ENCODE measurements at regions not wholly inside any gene's neighbourhood (a gene's known extent, or its start where the extent isn't known, plus 50 kb on each side); places are given as distances from the start of the nearest gene placed in this dataset.

DNA sequence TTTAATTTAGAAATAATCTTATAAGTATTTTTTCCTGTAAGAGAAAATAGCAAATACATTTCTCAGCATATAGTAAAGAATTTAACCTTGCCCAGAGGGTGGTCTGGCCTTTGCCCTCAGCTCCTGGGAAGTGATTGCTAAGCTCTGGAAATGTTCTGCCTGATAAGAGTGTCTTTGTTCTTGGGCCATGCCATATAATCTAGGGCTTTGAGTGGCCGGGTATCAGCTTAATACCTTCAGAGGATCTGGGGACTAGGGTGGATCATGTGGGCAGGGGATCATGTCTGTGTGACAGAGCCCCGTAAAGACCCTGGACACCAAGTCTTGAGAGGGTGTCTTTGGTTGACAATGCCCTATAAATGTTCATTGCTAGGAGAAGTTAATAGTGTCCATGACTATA lies 1032.4 kb upstream of the MIR17HG start:
- no peak for DNase-seq (ENCODE audit: low read depth, low spot score)
- H3K4me3 ChIP-seq (ENCODE audit: low read depth, low read length) = no peak overlapping the region
- no peaks in the 10 kb centered on the region for H3K9me3 ChIP-seq (ENCODE audit: control insufficient read depth, insufficient read depth, low read length)
- ChIA-PET CTCF (no interaction called here), POLR2A (no interaction called here)
- H3K27ac ChIP-seq (ENCODE audit: low read depth, low read length) = no peak overlapping the region
- TF ChIP-seq CTCF (IDR thresholded peaks at IDR 0.05; ENCODE audit: low read depth, low read length) = no peak
- no peaks in the 10 kb centered on the region for H3K27me3 ChIP-seq (ENCODE audit: control insufficient read depth, insufficient read depth, low read length)

DNA sequence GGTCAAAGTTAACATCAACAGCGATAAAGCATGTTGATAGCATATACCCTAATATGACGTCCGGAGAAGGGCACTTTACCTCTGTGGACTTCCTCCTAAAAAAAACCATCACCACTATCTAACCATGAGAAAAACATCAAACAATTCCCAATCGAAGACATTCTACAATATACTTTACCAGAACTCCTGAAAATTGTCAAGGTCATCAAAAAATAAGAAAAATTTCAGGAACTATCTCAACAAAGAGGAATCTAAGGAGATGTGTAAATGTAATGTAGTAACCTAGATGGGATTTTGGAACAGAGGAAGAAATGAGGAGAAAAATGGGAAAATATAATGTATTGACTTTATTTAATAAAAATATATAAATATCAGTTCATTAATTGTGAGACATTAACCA lies 1026.8 kb upstream of the MIR17HG start:
- ChIA-PET CTCF (no interaction called here), POLR2A (no interaction called here)
- DNase-seq (ENCODE audit: low read depth, low spot score) = no peak
- no peak for TF ChIP-seq CTCF (IDR thresholded peaks at IDR 0.05; ENCODE audit: low read depth, low read length)
- Histone ChIP-seq H3K9me3 (ENCODE audit: control insufficient read depth, insufficient read depth, low read length) (no peaks in the 10 kb centered on the region), H3K27me3 (ENCODE audit: control insufficient read depth, insufficient read depth, low read length) (no peaks in the 10 kb centered on the region), H3K27ac (ENCODE audit: low read depth, low read length) (no peak overlapping the region), H3K4me3 (ENCODE audit: low read depth, low read length) (no peak overlapping the region)

DNA sequence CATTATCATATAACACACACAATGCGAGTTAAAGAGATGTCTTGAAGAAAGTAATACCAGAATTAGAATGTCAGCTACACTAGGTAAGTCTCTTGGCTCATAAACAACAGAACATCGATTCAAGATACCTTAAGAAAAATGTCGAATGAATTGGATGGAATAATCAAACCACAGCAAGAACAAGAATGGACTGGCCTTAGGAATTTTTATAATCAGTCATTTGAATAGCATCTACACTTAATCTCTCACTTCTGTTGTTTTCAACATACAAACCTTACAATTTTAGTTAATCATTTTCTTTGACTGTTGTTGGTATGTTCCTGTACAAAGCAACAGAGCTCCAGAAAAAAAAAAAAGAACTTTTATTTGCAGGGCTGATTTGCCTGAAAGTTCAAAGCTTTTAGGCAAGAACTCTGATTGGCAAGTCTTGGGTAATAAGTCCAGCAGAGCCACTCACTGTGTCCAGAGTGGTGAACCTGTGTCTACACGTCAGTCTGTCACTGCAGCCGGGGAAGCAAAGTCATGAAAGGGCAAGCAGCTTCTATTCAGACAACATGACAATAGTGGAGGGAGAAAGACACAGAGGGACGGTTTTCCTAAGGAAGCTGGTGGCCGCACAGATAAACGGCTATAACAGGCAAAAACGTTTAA lies 1026.1 kb upstream of the MIR17HG start:
- no peak for DNase-seq (ENCODE audit: low read depth, low spot score)
- Histone ChIP-seq H3K27me3 (ENCODE audit: control insufficient read depth, insufficient read depth, low read length) (no peaks in the 10 kb centered on the region), H3K27ac (ENCODE audit: low read depth, low read length) (no peak overlapping the region), H3K4me3 (ENCODE audit: low read depth, low read length) (no peak overlapping the region), H3K9me3 (ENCODE audit: control insufficient read depth, insufficient read depth, low read length) (no peaks in the 10 kb centered on the region)
- no peak for TF ChIP-seq CTCF (IDR thresholded peaks at IDR 0.05; ENCODE audit: low read depth, low read length)
- ChIA-PET POLR2A (no interaction called here), CTCF (no interaction called here)

DNA sequence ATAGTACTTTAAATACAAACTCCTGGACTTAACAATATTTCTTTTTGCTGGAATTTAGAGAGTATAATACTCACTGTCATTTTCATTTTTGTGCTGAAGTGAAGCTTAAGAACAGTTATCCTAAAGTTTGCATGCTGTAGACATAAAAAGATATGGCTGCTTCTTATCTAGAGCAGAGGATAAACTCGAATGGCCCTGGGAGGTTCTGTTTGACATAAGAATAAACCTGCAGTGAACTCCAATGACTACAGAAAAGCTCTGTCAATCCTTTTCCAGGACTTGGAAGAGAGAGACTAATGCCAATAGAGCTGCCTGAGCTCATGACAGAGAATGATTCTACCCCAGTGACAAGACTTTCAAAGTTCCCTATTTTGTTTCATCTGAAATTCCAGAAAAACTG lies 1017.8 kb upstream of the MIR17HG start:
- POLR2A ChIA-PET = no interaction called here
- H3K9me3 ChIP-seq (ENCODE audit: control insufficient read depth, insufficient read depth, low read length) = no peaks in the 10 kb centered on the region
- CTCF ChIA-PET = no interaction called here

GRCh38 chr13:90331974-90332373 lies 1015.5 kb upstream of the MIR17HG start:
- Histone ChIP-seq H3K27me3 (ENCODE audit: control insufficient read depth, insufficient read depth, low read length) (no peaks in the 10 kb centered on the region), H3K4me3 (ENCODE audit: low read depth, low read length) (no peak overlapping the region), H3K9me3 (ENCODE audit: control insufficient read depth, insufficient read depth, low read length) (no peaks in the 10 kb centered on the region), H3K27ac (ENCODE audit: low read depth, low read length) (no peak overlapping the region)
- POLR2A ChIA-PET = no interaction called here
- no peak for TF ChIP-seq CTCF (IDR thresholded peaks at IDR 0.05; ENCODE audit: low read depth, low read length)
- CTCF ChIA-PET = no interaction called here
- no peak for DNase-seq (ENCODE audit: low read depth, low spot score)

More for the DNA sequence above, 1017.8 kb upstream of the MIR17HG start:
- H3K4me3 ChIP-seq (ENCODE audit: low read depth, low read length) = no peak overlapping the region
- DNase-seq (ENCODE audit: low read depth, low spot score) = no peak
- no peak for TF ChIP-seq CTCF (IDR thresholded peaks at IDR 0.05; ENCODE audit: low read depth, low read length)
- no peak overlapping the region for H3K27ac ChIP-seq (ENCODE audit: low read depth, low read length)
- no peaks in the 10 kb centered on the region for H3K27me3 ChIP-seq (ENCODE audit: control insufficient read depth, insufficient read depth, low read length)

Data from AG04450 (cell line).